PFSK-1 (cell line): ENCODE measurements at regions not wholly inside any gene's neighbourhood (a gene's known extent, or its start where the extent isn't known, plus 50 kb on each side); places are given as distances from the start of the nearest gene placed in this dataset.

Experiments
- FOXP2 ChIP-seq: optimal IDR thresholded peaks from 2 replicates; pipeline ENCODE3; 2011; ENCODE audit warnings: borderline replicate concordance, control low read depth, inconsistent platforms; ENCODE audit not compliant: insufficient read depth; ENCODE audit errors: extremely low read length, extremely low read depth
- POLR2AphosphoS5 ChIP-seq: IDR thresholded peaks from 2 replicates; pipeline ENCODE4 v1.6.1; 2012; ENCODE audit warnings: low read depth, mild to moderate bottlenecking, control low read depth, low read length, moderate library complexity
- REST ChIP-seq, 2 experiments: IDR thresholded peaks; 2 replicates each; pipeline versions ENCODE4 v1.6.1 to v1.8.0; 2011 to 2012; ENCODE audit warnings: low read depth in 2 of 2, low read length in 2 of 2, control low read depth in 1 of 2, inconsistent platforms in 1 of 2, mild to moderate bottlenecking in 1 of 2, moderate library complexity in 1 of 2; ENCODE audit not compliant: insufficient read depth in 1 of 2
- TAF1 ChIP-seq: IDR thresholded peaks from 2 replicates; pipeline ENCODE4 v1.6.1; 2012; ENCODE audit warnings: low read length, control low read depth, borderline replicate concordance; ENCODE audit not compliant: insufficient read depth

- TF ChIP-seq REST (IDR thresholded peaks at IDR 0.05; ENCODE audit: insufficient read depth in 1 of 2, low read depth in 2 of 2, low read length in 2 of 2) (no peak), TAF1 (no peak), POLR2AphosphoS5 (no peak), FOXP2 (no peak)
These were observed 486.2 kb upstream of the KLF6 start for GRCh38 chr10:4271193-4271592.
